ENCODE measurements at regions not wholly inside any gene's neighbourhood (a gene's known extent, or its start where the extent isn't known, plus 50 kb on each side); places are given as distances from the start of the nearest gene placed in this dataset.

- in situ Hi-C loops (cut with MboI; ENCODE audit: low pct_ligation_motif_present in 1 of 4, low pct_unique_long_range_greater_than_20kb in 1 of 4, low sequenced_read_pairs in 3 of 4), result loop anchor here in 1 of 4 donors (25.0 kb wide), 1 partner anchor 435 kb away; no protein-coding TSS in a partner anchor
- no peaks in the 10 kb centered on the region for H3K36me3 ChIP-seq
- intact Hi-C loops (cut with DNase I; ENCODE audit: low total_unique reads), result no loop called here
- 62 to 67% methylated on average over 1 of the region's 1 CpG for WGBS, 2 donors (ENCODE audit: low coverage in 1 of 2)
- no peaks in the 10 kb centered on the region for H3K4me1 ChIP-seq
- TF ChIP-seq CTCF (IDR thresholded peaks at IDR 0.05), result peak in 3 of 5 experiments; percentile 9 to 20 (median 16)
- no peak for TF ChIP-seq POLR2A (IDR thresholded peaks at IDR 0.05)
- no peak overlapping the region for H3K27ac ChIP-seq
- no peak overlapping the region for H3K4me3 ChIP-seq
- no peak for DNase-seq
- no peaks in the 10 kb centered on the region for H3K9me3 ChIP-seq
- H3K27me3 ChIP-seq, result no peaks in the 10 kb centered on the region
Measured at GRCh38 chr18:34352385-34353163, 127.9 kb upstream of the NOL4 start.

GRCh38 chr18:34354351-34354750 lies 129.6 kb upstream of the NOL4 start:
- intact Hi-C loops (cut with DNase I; ENCODE audit: low total_unique reads) (no loop called here), in situ Hi-C loops (cut with MboI; ENCODE audit: low pct_ligation_motif_present in 1 of 4, low pct_unique_long_range_greater_than_20kb in 1 of 4, low sequenced_read_pairs in 3 of 4) (loop anchor here in 1 of 4 donors (25.0 kb wide), 1 partner anchor 433 kb away; no protein-coding TSS in a partner anchor)
- H3K4me3 ChIP-seq, result no peak overlapping the region
- 80 to 83% methylated on average over 1 to 3 of the region's 3 CpGs for WGBS, 2 donors (ENCODE audit: low coverage in 1 of 2)
- H3K4me1 ChIP-seq, result no peaks in the 10 kb centered on the region
- no peak for TF ChIP-seq CTCF (IDR thresholded peaks at IDR 0.05)
- no peaks in the 10 kb centered on the region for H3K9me3 ChIP-seq
- no peak for DNase-seq
- no peak overlapping the region for H3K27ac ChIP-seq
- H3K27me3 ChIP-seq, result no peaks in the 10 kb centered on the region
- no peaks in the 10 kb centered on the region for H3K36me3 ChIP-seq

GRCh38 chr18:34357944-34358580 lies 133.3 kb upstream of the NOL4 start:
- Histone ChIP-seq H3K27me3 (no peaks in the 10 kb centered on the region), H3K9me3 (no peaks in the 10 kb centered on the region), H3K4me1 (no peaks in the 10 kb centered on the region), H3K4me3 (no peak overlapping the region), H3K36me3 (no peaks in the 10 kb centered on the region), H3K27ac (no peak overlapping the region)
- DNase-seq, result no peak
- intact Hi-C loops (cut with DNase I; ENCODE audit: low total_unique reads), result no loop called here
- no peak for TF ChIP-seq CTCF (IDR thresholded peaks at IDR 0.05)
- TF ChIP-seq POLR2A (IDR thresholded peaks at IDR 0.05), result no peak
- no peak for TF ChIP-seq POLR2AphosphoS5 (IDR thresholded peaks at IDR 0.05)
- TF ChIP-seq EP300 (IDR thresholded peaks at IDR 0.05; ENCODE audit: low read depth), result no peak
- in situ Hi-C loops (cut with MboI; ENCODE audit: low pct_ligation_motif_present in 1 of 4, low pct_unique_long_range_greater_than_20kb in 1 of 4, low sequenced_read_pairs in 3 of 4), result loop anchor here in 1 of 4 donors (25.0 kb wide), 1 partner anchor 429 kb away; no protein-coding TSS in a partner anchor
- 76 to 82% methylated on average over 5 of the region's 5 CpGs for WGBS, 2 donors (ENCODE audit: low coverage in 1 of 2)

- in situ Hi-C loops (cut with MboI; ENCODE audit: low pct_ligation_motif_present in 1 of 4, low pct_unique_long_range_greater_than_20kb in 1 of 4, low sequenced_read_pairs in 3 of 4) (loop anchor here in 1 of 4 donors (25.0 kb wide), 1 partner anchor 428 kb away; no protein-coding TSS in a partner anchor), intact Hi-C loops (cut with DNase I; ENCODE audit: low total_unique reads) (no loop called here)
- Histone ChIP-seq H3K27ac (no peak overlapping the region), H3K9me3 (no peaks in the 10 kb centered on the region), H3K36me3 (no peaks in the 10 kb centered on the region), H3K27me3 (no peaks in the 10 kb centered on the region), H3K4me3 (no peak overlapping the region), H3K4me1 (no peaks in the 10 kb centered on the region)
- no peak for DNase-seq
- WGBS, 2 donors (ENCODE audit: low coverage in 1 of 2), result 54 to 85% methylated on average over 2 of the region's 2 CpGs
- TF ChIP-seq POLR2AphosphoS5 (IDR thresholded peaks at IDR 0.05) (no peak), POLR2A (IDR thresholded peaks at IDR 0.05) (no peak), EP300 (IDR thresholded peaks at IDR 0.05; ENCODE audit: low read depth) (no peak), CTCF (IDR thresholded peaks at IDR 0.05) (no peak)
Measured at GRCh38 chr18:34358923-34359322, 134.2 kb upstream of the NOL4 start.
